ENCODE measurements at regions not wholly inside any gene's neighbourhood (a gene's known extent, or its start where the extent isn't known, plus 50 kb on each side); places are given as distances from the start of the nearest gene placed in this dataset.
"Not testable (repeated sequence)": the region's sequence is repeated elsewhere in the genome, so short reads cannot be mapped to it uniquely, and the experiment has no call there.

DNA sequence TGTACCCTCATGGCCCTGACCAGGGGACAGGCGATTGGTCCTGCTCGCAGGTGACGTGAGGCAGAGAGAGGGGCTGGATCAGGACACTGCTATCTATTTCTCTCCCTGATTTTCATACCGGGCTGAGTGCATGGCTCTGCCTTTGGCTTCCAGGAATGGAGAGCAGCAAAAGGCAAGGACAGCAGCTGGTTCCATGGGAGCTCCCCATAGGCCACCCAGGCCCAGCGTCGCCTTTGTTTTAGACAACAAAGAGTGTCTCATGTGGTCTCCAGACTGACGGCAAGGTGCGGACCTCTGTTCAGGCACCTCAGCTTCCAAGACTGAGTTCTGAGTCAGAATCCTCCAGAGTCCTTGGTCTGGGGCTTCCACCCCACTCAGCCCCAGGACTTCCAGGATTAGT, 123.1 kb downstream of the VEGFA start:
- in situ Hi-C loops (cut with HindIII; ENCODE audit: low sequenced_read_pairs) = no loop called here

DNA sequence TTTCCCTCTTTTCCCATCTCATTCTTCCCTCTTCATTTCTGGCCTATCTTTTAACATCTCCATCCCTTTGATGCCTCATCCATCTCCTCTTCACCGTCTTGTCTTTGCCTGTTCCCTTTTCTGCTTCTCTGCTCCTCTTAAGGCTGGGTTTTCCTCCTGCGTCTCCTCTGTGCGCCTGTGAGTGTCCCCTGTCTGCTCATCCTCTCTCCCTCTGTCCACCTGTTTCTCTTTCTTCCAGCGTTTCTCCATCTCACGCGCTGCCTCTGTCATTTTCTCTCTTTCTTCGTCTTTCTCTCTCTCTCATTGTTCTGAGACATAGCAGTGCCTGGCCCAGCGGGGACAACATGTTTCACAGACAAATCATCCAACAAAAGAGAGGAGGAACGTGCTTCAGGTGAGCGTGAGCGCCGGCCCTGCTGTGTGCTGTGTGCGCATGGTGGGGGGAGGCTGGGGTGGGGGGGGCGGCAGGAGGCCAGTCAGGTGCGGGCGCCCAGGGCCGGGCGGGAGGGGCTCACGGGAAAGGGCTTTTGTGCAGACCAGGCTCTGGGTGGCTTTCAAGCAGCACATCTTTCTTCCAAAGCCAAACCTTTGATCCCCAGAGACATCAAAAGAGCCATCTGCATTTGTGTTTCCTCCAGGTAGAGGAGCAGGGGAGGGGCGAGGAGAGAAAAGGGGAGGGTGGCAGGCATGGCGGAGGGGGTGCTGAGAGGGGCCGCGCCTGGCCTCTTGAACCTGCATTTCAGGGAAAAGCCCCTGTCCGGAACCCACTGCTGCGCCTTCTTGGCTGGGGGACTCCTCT, 121.3 kb downstream of the VEGFA start:
- in situ Hi-C loops (cut with HindIII; ENCODE audit: low sequenced_read_pairs) = no loop called here

DNA sequence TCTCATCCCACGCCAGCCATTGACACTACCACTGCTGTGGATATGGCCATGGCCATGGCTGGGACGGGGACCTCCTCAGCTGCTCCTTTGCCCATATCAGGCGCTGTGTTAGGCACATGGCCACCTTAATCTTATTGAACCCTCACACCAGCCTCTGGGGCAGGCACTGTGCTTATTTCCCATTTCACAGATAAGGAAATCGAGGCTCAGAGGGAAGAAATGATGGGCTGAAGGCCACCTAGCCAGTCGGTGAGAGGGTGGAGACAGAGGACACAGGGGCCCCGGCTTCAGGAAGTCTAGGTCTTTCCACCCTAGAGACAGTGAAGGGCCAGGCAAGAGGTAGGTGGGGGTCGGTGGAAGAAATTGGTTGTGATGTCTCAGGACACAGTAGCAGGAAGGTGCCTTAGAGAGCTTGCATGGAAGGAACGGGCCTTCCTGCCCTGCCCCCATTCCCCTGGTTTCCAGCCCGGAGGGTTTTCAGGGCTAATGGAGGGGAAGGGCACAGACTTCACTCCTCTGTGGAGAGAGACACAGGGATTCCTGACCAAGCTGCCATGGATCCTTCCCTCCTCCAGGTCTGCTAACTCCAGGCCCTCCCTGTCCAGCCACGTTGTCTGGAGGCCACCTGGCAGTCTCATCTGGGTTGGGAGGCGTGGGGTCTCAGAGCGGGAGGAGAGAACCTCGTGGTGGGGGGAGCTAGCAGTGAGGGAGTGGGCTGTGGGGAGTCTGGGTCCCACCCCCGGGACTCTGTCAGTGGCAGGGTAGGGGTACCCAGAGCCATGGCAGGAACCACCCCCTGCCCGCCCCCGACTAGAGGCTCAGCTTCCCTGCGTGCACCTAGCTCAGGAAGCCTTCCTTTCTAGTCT, 120.4 kb downstream of the VEGFA start:
- in situ Hi-C loops (cut with HindIII; ENCODE audit: low sequenced_read_pairs) = no loop called here

DNA sequence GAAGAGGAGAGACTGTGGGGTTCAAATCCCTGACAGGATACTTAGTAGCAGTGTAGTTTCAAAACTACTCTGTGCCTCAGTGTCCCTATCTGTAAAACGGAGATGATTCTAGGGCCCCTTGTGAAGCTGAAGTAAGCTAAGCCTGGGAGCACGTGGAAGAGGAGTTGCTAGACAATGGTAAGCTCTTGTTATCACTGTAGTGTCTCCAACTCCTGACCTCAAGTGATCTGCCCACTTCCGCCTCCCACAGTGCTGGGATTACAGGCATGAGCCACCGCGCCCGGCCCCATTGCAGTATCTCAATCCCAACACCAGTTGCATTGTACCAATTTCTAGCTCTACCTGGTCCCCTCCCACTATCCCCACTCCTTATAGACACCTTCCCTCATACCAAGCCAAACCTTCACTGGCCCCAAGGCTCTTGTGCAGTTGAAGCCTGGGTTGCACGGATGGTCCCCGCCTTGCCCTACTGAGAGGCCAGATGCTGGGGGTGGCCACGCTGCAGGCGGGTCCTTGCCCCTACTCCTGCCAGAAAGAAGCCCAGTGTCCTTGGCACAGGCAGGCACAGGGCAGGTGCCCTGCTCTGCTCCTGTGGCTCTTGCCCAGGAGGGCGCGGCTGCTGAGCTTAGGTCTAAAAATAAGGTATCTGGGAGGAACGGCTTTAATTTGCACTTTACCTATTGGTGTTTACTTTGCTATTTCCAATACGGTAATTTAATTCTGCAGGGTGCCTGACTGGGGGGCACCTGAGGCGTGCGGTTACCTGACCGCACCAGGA, 118.1 kb downstream of the VEGFA start:
- in situ Hi-C loops (cut with HindIII; ENCODE audit: low sequenced_read_pairs) = no loop called here

DNA sequence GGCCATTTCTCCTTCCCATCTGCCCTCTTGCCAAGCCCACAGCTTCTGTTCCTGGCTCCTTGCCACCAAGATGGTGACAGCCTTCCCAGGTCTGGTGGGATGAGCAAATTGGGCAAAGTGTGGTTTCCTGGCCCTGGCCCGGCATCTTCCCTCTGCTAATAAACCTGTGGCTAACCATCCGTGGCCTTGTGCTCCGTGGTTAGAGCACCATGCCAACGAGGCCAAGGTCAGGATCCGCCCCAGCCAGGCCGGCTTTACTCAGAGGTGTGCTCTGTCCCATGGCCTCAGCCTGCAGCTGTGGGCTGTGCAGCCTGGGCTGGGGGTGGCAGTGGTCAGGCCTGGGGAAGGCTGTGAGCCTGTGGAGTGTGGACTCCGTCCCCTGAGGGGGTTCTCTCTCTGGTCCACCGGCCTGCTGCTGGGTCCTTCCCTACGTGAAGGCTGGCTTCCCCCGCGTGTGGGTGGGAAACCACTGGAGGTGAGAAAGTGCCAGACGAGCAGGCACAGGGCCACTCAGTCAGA, 117.4 kb downstream of the VEGFA start:
- in situ Hi-C loops (cut with HindIII; ENCODE audit: low sequenced_read_pairs) = no loop called here

DNA sequence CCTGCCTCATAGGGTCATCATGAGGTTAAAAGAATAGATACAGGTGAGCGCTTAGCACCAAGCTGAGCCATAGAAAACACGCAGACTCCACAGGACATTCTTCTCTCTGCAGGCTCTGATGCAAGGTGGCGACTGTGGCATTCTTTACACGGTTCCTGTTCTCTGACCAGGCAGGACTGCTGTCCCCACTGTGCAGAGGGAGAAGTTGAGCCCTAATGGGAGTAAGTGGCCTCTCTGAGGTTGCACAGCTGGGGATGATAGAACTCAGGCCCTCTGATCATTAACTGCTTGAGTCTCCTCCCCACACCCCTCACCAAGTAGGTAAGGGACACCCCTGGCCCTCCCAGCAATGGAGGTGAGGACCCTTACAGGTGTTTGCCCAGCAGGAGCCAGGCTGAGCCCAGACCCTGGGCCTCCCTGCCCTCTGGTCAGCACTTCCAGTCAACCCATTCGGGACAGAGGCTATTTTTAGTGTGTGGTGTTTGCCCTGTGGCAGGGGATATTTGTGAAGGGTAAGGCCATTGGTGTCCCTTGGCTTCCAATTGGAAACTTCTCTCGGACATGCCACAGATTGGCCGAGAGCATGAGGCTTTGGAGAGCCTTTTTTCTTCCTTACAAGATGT, 116.8 kb downstream of the VEGFA start:
- in situ Hi-C loops (cut with HindIII; ENCODE audit: low sequenced_read_pairs) = no loop called here

DNA sequence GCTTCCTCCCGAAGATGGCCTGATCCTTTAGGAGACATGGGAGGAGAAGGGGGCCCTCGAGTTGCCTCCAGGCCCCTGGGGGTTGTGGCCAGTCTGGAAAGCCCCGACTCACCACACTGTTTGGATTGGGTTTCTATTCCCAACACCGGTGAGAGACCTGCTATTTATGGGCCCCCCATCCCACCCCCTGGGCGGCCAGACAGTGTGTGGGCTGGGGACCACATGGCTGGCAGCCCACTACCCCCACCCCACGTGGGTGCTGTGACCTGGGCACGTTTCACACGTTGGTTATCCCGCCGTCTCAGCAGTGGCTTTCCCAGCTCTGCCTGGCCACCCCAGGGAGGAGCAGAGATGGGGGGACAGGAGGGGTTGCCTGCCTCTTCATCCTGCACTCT, 116.1 kb downstream of the VEGFA start:
- in situ Hi-C loops (cut with HindIII; ENCODE audit: low sequenced_read_pairs) = no loop called here

DNA sequence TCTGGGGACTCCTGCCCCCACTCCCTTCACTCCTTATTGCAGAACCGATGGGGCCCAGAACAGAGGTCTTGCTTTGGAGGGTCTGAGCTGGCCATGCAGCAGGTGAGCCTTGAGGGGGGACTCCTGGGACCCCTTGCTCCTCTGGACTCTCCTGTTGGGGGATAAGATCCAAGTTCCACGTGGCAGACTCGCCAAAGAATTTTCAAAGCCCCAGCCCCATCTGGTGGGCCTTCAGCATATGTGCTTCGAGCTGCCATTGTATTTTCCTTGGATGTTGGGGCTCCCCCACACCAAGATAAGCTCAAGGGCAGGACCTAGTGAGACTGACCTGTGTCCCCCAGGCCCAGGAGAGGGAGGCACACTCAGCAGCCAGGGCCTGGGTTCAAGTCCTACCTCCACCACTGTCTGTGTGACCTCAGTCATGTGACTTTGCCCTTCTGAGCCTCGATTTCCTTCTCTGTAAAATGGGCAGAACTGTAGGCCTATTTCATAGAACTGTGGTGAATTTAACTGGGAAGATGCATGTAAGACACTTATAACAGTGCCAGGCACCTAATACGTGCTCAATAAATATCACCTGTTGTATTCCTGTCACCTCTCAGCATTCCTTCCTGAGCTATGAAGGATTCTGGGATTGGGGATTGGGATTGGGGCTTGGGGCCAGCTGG, 115.5 kb downstream of the VEGFA start:
- in situ Hi-C loops (cut with HindIII; ENCODE audit: low sequenced_read_pairs) = no loop called here

DNA sequence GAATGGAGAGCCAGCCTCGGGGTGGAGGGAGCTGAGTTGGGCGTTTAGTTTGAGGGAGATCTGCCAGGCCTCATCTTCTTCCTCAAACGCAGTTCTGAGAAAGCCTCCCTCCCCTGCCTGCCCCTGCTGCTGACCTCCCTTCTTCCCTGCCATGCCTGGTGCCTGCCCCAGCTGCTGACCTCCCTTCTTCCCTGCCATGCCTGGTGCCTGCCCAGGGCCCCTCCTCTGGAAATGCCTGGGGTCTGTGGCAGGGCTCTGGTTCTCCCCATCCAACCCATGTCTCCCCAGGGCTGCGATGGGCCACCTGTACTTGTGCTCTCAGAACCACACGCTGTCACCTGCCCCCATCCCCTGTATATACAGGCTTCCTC, 114.6 kb downstream of the VEGFA start:
- in situ Hi-C loops (cut with HindIII; ENCODE audit: low sequenced_read_pairs) = no loop called here

DNA sequence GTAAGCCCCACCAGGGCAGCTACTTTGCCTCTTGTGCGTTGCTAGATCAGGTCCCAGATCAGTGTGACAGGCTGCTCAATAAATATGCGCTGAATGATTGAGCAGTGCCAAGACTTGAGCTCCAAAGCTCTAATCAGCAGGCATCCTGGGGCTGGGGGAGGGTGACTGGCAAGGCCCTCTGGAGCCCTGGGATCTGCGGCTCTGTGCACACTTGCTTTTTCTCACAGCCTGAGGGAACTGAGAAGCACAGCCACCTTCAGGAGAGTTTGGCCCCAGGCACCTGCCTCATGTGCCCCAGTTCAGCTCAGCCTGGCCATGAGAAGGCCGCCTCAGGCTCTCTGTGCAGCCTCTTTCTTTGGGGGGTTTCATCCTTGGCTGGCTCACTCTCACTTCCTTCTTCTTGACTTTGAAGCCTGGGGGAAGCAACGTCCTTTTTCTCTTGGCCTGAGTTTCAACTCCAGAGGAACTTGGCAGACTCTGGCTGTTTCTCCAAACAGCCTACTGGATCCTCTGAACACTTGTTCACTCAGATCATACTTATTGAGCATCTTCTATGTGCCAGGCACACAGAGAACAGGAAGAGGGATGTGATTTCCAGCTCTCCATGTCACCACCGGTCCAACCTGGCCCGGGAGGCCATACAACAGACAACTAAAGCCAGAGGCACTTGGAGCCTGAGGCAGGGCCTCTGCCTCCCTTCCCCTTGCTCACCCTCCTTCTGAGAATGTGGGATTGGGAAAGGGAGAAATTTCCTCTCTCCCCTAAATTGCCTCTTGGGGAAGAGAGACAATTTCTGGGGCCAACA, 114.0 kb downstream of the VEGFA start:
- in situ Hi-C loops (cut with HindIII; ENCODE audit: low sequenced_read_pairs) = no loop called here

DNA sequence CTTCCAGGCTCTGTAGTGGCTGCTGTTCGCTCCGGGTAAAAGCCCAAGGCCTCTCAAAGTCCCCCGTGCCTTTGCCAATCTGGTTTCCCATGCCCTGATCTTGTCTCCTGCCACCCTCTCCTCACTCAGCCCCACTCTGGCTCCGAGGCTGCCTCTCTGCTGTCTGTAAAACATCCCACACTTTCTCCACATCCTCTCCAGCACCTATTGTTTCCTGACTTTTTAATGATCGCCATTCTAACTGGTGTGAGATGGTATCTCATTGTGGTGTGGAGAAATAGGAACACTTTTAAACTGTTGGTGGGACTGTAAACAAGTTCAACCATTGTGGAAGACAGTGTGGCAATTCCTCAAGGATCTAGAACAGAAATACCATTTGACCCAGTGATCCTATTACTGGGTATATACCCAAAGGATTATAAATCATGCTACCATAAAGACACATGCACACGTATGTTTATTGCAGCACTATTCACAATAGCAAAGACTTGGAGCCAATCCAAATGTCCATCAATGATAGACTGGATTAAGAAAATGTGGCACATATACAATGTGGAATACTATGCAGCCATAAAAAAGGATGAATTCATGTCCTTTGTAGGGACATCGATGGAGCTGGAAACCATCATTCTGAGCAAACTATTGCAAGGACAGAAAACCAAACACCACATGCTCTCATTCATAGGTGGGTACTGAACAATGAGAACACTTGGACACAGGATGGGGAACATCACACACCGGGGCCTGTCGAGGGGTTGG, 112.9 kb downstream of the VEGFA start:
- in situ Hi-C loops (cut with HindIII; ENCODE audit: low sequenced_read_pairs) = not testable (repeated sequence)

DNA sequence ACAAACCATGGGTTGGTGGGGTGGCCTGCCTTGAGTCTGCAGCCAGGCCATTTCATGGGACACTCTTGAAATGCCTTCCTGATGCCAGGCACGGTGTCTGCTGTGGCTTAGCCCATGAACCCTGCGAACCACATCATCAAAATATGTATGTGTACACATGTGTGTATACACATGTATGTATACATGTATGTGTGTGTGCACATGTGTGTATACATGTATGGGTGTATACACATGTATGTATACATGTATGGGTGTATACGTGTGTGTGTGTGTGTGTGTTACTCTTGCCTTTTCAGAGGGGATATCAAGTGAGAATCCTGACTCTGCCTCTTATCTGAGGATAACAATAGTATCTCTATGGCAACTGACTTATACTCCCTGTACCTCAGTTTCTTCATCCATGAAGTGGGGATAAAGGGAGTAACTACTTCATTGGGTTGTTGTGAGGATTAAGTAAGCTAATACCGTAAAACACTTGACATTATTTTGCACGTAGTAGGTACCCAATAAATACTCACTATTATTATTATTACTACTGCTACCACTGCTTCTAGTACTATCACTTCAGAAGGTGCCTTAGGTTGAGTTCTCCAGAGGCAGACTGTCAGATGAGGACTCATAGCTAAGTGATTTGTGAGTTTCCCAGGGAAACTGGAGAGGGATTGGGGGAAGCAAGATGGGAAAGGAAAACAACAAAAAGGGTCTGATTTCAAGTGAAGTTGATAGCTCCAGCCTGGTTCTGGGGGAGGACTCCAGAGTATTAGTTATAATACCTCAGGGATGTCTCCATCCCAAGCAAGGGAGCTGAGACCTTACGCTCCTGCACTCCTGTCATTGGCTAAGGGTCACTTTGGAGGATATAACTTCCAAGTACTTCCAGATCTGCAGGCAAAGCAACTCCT, 110.5 kb downstream of the VEGFA start:
- in situ Hi-C loops (cut with HindIII; ENCODE audit: low sequenced_read_pairs) = no loop called here

DNA sequence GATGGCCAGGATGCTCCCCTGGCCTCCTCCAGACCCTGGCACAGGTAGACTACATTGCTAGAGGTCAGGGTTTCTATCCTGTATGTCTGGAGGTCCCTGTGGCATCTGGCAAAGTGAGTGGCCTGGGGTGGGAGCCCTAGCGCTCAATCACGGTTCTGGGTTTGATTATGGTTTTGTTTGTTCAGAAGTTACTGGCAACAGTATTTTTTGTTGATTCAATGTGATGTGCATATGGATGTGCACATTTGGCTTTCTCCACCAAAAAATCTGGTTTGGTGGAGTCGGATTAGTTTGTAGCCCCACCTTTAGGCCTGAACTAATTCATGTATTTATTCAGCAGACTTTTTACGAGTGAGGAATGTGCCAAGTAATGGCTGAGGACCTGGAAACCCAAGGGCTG, 109.7 kb downstream of the VEGFA start:
- in situ Hi-C loops (cut with HindIII; ENCODE audit: low sequenced_read_pairs) = no loop called here

DNA sequence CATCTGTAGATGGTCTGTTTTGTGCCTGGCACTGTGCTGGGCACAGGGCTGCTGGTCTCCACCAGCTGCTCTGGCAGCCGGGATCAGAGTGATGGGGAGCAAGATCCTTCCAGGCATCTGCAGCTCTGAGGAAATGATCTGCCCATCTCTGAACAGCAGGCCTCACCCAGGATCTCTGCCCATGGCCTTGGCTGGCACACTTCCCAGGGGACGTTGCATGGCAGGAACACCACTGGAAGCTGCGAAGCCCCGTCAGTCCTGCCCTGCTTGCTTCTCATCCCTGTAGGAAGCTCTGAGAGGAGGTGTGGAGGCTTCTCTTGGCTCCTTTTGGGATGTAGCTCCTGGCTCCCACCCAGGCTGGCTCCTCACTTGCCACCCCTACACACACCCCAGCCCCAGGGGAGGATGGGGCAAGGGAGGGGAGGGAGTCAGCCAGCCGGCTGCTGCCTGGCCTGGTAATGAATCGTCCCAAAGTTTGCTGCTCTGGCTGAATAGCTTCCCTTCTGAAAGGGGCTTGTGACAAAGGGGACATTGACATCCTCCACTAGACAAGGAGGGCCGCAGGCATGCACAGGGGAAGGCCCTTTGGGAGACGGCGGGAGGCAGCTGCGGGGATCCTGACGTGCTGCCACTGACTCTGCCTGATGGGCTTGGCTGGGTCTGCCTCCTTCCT, 108.9 kb downstream of the VEGFA start:
- in situ Hi-C loops (cut with HindIII; ENCODE audit: low sequenced_read_pairs) = no loop called here

DNA sequence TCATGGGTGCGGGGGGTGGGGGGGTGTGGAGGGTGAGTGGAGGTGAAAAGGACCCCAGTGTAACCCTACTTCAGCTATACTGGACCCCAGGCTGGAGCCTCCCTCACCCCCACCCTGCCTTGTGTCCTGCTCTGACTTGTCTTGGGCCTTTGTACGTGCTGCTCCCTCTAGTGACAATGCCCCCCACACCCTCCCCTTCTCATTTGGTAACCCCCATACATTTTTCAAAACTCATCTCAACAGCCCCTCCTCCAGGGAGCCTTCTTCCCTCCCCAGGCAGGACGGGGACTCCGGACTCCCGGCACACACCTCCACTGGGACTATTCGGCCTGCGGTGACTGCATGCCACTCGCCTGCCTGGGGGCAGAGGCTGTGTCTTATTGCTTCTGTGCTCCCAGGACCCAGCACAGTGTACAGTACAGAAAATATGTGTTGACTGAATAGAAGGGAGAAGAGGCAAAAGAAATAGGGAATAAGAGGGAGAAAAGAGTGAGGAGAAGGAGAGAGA, 108.2 kb downstream of the VEGFA start:
- in situ Hi-C loops (cut with HindIII; ENCODE audit: low sequenced_read_pairs) = no loop called here

DNA sequence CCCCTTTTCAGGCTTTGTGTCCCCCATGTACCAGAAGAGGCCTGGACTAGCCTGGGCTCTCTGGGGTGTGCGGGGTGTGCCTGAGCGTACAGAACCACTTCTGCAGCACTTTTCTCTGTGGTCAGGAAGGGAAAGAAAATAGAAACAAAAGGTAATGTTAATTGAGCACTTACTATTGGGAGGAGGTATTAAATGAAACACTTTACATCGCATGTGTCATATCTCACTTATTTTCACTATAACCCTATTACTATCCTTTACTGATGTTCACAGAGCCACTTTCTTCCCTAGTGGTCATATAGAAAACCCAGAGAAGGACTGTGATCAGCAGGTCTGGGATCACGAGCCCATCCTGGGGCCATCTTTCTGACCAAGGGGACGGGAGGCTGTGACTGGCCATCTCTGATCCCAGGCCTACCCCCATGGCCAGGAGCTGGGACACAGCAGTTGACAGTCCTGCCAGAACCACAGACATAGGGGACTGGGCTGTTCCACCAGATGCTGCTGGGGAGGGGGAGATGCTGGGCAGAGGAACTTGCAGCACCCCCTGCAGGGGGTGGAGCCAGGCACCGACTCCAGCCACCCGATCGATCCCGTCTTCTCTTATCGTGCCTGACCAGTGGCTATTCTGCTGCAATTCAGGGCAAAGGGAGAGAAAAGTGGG, 107.6 kb downstream of the VEGFA start:
- in situ Hi-C loops (cut with HindIII; ENCODE audit: low sequenced_read_pairs) = no loop called here

Data from DLD1 (cell line).